HK-2 (cell line): ENCODE measurements at regions not wholly inside any gene's neighbourhood (a gene's known extent, or its start where the extent isn't known, plus 50 kb on each side); places are given as distances from the start of the nearest gene placed in this dataset.

ENCODE experiments used
- DNase-seq: peaks from one replicate; pipeline ENCODE4 v3.0.0-alpha.2; 2018; ENCODE audit not compliant: unreplicated experiment

DNA sequence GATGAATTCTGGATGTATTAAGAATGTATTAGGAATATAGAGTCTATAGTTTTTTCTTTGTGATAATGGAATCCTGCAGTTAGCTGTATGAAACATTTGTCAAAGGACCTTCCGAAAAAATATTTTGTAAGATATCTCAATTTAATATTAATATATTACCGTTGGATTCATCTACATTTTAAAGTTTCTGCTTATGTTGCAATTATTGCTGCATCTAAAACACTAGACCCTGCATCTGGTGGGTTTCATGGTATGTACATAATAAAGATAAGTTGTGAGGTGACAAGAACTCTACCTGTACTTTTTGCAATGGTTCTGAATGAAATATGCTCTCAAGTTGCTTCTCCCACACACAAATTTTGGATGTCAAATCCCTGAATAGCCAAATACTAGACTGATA is 565.9 kb upstream of the FBXO33 start:
- DNase-seq, result no peak

DNA sequence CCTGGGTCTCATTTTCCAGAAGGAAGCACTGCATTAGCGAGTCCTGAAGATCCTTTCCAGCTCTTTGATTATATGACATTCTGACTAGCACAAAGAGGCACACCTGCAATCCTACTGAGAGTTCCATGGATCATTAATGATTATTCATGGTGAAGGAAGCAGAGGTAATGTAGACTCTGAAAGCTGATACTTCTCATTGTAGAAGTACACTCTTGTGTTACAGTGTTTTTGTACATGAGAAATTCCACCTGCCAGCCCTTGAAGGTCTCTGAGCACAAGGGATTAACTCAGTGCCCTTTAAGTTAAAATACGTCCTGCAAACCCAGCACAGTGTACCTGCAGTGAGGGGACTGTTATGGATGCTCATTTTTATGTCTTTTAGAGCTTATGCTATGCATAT is 558.8 kb upstream of the FBXO33 start:
- no peak for DNase-seq

- DNase-seq, result no peak
Measured at GRCh38 chr14:39988939-39989338, 556.7 kb upstream of the FBXO33 start.

DNA sequence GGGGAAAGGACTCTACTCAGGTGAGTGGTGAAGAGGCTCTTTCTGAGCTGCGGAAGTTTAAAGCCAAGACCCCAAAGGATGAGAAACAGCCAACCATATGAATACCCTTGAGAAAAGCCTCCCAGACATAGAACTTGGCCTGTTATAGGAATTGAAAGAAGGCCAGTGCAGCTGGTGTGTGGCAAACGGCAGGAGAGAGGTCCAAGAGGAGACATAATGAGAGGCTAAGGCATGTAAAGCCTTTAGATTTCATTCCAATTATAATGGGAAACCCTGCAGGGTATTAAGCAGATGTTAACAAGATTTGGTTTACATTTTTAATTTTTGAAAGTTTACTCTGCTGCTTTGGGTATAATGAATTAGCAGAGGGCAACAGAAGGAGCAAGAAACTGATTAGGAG is 552.1 kb upstream of the FBXO33 start:
- no peak for DNase-seq

DNA sequence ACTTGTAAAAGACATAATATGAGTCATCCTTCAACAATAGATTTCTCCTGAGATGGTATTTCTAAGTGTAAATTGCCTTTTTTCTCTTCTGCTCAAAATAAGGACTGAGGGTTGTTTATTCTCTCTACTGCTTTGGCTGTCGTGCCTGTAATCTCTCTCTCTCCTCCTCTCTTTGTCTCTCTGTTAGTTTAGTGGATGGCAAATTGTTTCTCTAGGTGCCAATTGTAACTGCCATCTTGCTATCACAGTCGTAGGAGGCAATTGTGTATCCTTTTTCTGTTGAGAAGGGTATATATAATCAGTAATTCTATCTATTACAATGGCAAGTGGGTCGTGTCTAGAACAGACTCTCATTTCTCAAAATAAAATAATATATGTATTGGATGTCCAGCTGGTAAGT is 545.0 kb upstream of the FBXO33 start:
- no peak for DNase-seq

GRCh38 chr14:39974036-39974435 is 541.8 kb upstream of the FBXO33 start:
- DNase-seq, result peak; percentile 66

GRCh38 chr14:39972704-39973103 is 540.5 kb upstream of the FBXO33 start:
- DNase-seq, result no peak

DNA sequence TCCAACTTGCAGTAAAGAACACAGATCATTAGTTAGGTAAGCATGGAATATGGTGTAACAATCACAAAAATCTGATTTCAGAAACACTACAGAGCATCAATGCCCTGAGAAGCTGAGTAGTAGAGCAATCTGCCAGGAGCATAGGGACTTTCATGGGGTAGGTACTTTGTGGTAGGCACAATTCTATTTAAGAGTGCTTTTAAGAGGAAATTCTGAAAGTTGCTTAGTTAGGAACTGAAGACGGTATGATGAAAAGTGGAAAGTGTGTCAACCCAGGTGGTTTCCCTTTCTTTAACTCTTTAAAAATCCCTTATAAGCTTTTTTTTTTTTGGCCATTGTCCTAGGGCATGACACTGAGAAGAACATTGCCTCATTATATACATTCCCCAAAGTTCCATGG is 535.7 kb upstream of the FBXO33 start:
- DNase-seq, result no peak

DNA sequence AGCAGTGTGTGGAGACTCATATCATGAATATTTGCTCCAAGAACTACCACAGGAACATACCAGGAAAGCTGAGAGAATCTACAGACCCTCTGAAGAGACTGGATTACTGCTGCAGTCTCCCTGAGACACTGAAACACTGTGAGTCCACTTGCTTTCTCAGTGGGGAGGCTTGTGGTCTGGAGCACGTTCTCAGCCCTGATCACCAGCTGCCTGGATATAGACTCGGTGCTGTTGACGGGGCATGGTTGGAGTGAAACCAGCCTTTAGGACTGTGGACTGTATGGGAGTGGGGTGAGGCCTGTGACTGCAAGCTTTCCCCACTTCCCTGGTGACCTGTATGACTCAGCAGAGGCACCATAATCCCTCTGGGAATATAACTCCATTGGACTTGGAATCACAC is 525.8 kb upstream of the FBXO33 start:
- no peak for DNase-seq

DNA sequence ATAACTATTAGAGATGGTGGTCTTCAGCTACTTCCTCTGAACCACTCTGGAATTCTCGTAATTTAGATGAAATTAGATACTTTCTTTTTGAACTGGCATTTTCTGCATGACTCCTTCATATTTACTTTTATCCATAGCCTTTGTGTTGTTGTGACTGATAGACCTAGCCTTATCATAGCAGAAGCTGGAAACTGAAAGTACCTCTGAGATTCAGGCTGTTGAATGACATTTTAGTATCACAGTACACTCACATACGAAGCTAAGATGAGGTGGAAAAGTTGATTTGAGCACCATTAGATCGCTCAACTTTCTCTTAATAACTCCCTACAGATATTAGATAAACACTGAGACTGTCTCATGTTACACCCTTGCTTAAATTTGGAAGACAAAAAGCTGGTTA is 525.1 kb upstream of the FBXO33 start:
- DNase-seq, result no peak

- DNase-seq, result no peak
Measured at GRCh38 chr14:39956372-39956771, 524.1 kb upstream of the FBXO33 start.

GRCh38 chr14:39948235-39948634 is 516.0 kb upstream of the FBXO33 start:
- DNase-seq, result no peak

DNA sequence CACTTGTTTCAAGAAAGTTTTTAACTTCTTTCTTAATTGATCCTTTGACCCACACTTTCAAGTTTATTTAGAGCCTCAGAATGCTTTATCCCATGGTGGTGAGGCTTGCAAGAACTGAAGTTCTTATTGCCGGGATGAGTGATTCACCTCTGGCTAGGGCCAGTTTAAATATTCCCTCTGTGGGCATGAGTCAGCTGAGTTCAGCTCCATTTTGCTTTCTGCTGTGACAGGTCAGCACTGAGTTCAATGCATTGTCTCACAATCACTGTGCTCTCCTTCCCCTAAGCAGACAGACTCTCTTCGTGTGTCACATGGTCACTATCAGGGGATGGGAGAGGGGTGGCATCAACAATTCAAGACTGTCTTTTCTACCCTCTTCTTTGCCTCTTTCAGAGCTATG is 514.6 kb upstream of the FBXO33 start:
- peak; percentile 59 for DNase-seq

DNA sequence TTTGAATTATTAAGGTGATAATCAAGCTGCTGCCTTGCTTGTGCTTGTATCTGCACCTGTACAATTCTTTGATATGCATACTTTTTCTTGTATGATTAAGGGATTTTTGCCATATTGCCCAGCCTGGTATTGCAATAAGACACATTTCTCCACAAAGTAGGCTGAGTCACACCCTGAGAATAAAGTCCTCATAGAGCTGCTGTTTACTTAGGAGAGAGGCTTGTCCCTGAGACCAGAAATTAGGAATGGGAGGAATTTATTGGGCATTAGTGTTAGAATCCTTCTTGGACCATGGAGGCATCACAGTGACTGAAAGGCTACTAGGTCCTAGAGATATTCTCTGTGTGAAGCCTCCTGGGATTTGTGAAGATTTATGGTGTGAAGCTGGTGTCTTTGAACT is 506.8 kb upstream of the FBXO33 start:
- no peak for DNase-seq

DNA sequence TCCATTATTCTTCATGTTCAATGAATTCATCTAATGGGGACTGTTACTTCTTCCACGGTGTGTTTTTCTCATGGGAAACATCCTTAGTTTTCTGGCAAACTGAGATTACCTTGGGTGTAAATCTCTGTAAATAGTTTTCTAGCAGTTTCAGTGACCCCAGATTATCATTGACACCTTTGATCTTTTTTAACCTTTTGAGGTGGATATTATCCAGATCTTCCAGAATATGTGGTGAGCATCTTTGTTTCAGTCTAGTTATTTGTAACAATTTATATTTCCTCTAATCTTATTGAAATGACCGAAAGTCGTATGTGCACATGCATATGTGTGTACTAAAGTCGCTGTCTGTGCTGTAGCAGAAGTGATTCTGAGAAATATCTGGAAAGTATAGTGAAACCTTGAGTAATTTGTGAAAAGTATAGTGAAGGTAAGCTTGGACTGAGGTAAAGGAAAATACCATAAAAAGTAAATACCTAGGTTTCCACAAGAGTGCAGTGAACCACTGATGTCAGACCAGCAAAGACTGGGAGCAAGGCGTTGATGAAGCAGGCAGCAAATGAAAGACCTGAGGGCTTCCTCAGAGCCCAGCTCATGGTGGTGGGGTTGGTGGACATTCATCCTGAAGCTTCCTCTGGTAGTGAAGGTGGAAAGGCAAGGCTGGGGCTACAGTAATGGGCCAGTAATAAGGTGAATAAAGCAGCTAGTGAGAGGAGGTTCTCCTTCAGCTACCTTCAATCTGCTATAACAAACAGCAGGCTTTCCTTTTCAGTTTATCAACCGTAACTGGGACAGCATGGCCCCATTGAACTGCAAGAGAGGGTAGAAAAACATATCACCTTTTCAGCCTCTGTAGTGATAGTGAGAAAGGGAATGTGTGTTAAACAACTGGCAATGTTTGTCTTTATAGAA is 480.2 kb upstream of the FBXO33 start:
- DNase-seq, result no peak

- no peak for DNase-seq
Measured at GRCh38 chr14:39897657-39898056, 465.4 kb upstream of the FBXO33 start.

DNA sequence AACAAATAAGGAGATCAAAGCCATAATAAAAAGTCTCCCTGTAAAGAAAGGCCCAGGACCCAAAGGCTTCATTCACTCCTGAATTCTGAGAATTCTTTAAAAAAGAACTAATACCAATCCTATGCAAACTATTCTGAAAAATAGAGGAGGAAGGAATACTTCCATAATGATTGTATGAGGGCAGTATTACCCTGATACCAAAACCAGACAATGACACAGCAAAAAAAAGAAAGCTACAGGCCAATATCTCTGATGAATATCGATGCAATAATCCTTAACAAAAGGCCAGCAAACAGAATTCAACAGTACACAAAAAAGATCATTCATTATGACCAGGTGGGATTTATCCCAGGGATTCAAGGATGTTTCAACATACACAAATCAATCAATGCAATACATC is 457.8 kb upstream of the FBXO33 start:
- DNase-seq, result no peak

- no peak for DNase-seq
Measured at GRCh38 chr14:39884091-39884490, 451.9 kb upstream of the FBXO33 start.

GRCh38 chr14:39880965-39881364 is 448.7 kb upstream of the FBXO33 start:
- no peak for DNase-seq

DNA sequence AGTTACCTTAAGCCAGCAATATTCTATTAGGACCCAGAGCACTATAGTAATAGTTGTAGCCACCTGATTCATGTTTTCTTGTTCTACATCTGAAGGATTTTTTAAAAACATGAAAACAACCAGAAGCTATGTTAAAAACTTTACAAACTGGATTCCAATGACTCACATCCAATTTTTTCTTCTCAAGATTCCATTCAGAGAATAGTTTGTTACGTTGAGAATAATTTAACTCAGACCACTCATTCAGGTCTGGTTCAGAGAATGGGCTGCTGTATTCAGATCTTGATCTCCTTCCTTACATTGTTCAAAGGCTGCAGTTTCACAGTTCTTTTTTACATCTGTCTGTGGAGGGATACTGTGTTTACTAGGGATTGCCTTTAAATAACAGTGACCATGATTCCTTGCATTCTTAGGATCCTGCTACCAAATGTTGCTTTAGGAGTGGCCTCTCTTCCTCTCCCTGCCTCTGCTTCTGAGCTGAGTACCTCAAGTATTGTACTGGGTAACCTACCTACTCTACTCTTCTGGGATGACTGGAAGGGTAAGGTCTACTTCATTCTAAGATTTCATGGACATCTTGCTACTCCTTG is 448.0 kb upstream of the FBXO33 start:
- DNase-seq, result no peak

GRCh38 chr14:39877577-39878190 is 445.5 kb upstream of the FBXO33 start:
- no peak for DNase-seq

GRCh38 chr14:39876916-39877315 is 444.7 kb upstream of the FBXO33 start:
- DNase-seq, result no peak

DNA sequence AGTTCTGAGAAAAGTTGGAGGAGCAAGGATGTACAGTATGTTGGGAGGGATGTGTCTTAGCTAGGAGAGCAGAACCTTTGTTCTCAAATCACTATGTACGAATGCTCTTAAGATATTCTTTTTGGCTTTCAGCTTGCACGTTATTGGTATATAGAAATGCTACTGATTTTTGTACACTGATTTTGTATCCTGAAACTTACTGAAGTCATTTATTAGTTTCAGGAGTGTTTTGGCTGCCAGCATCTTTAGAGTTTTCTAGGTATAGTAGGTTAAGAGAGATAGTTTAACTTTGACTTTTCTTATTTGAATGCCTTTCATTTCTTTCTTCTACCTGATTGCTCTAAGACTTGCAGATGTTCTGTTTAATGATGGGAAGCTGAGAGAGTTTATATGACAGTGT is 442.8 kb upstream of the FBXO33 start:
- no peak for DNase-seq
